GM23338 (cell line): ENCODE measurements at regions not wholly inside any gene's neighbourhood (a gene's known extent, or its start where the extent isn't known, plus 50 kb on each side); places are given as distances from the start of the nearest gene placed in this dataset.

Source experiments
- ATAC-seq: fragments of 200-7000 bp; cut with Tn5 transposase; 3 replicates; pipeline ENCODE4 v1.9.1; 2020
- DNase-seq: peaks from one replicate; pipeline ENCODE4 v3.0.0-alpha.2; 2015; ENCODE audit warnings: low spot score
- H2AFZ ChIP-seq: fragments of 200-600 bp; sonication (generic); 2 replicates; pipeline ENCODE4 v1.8.0; 2016; ENCODE audit warnings: antibody characterized with exemption, mild to moderate bottlenecking, moderate library complexity
- H3F3A ChIP-seq: fragments of 200-600 bp; sonication (generic); replicated peaks from 2 replicates; pipeline ENCODE4 v1.8.0; 2017; ENCODE audit warnings: antibody characterized with exemption, mixed run types, low read depth
- H3K27ac ChIP-seq: fragments of 200-600 bp; sonication (generic); 2 replicates; pipeline ENCODE4 v1.6.1; 2016; ENCODE audit warnings: low read depth
- H3K27me3 ChIP-seq: fragments of 200-600 bp; sonication (generic); 2 replicates; pipeline ENCODE4 v1.8.0; 2016; ENCODE audit warnings: mild to moderate bottlenecking, mixed run types, moderate library complexity; ENCODE audit not compliant: insufficient read depth
- H3K36me3 ChIP-seq: fragments of 200-600 bp; sonication (generic); 2 replicates; pipeline ENCODE4 v1.8.0; 2016; ENCODE audit warnings: mild to moderate bottlenecking; ENCODE audit not compliant: insufficient read depth
- H3K4me1 ChIP-seq: fragments of 200-600 bp; sonication (generic); 2 replicates; pipeline ENCODE4 v1.8.0; 2016; ENCODE audit warnings: mild to moderate bottlenecking, moderate library complexity; ENCODE audit not compliant: insufficient read depth
- H3K4me2 ChIP-seq: fragments of 200-600 bp; sonication (generic); 2 replicates; pipeline ENCODE4 v1.7.1; 2017; ENCODE audit warnings: mixed run types
- H3K4me3 ChIP-seq: fragments of 200-600 bp; sonication (generic); 2 replicates; pipeline ENCODE4 v1.6.1; 2016; ENCODE audit warnings: mixed run types
- H3K79me2 ChIP-seq: fragments of 200-600 bp; sonication (generic); replicated peaks from 2 replicates; pipeline ENCODE4 v1.8.0; 2017; ENCODE audit warnings: mild to moderate bottlenecking; ENCODE audit not compliant: insufficient read depth
- H3K9me2 ChIP-seq: fragments of 200-600 bp; sonication (generic); 2 replicates; pipeline ENCODE4 v1.8.0; 2017; ENCODE audit not compliant: insufficient read depth
- H4K20me1 ChIP-seq: fragments of 200-600 bp; sonication (generic); replicated peaks from 2 replicates; pipeline ENCODE4 v1.8.0; 2017; ENCODE audit warnings: mild to moderate bottlenecking; ENCODE audit not compliant: insufficient read depth
- H3K27ac Mint-ChIP-seq: 2 replicates; pipeline ENCODE4 v1.8.0; 2020; ENCODE audit warnings: inconsistent platforms, mild to moderate bottlenecking, moderate library complexity, mixed read lengths
- H3K27me3 Mint-ChIP-seq: 3 replicates; pipeline ENCODE4 v1.8.0; 2022; ENCODE audit warnings: low read depth, mild to moderate bottlenecking, moderate library complexity, mixed read lengths, inconsistent platforms; ENCODE audit not compliant: insufficient read depth, poor library complexity
- H3K36me3 Mint-ChIP-seq: 3 replicates; pipeline ENCODE4 v1.8.0; 2021; ENCODE audit warnings: low read depth, mild to moderate bottlenecking, inconsistent platforms, moderate library complexity, mixed read lengths
- H3K4me1 Mint-ChIP-seq: 3 replicates; pipeline ENCODE4 v1.8.0; 2020; ENCODE audit warnings: mild to moderate bottlenecking, inconsistent platforms, mixed read lengths
- H3K4me3 Mint-ChIP-seq: 3 replicates; pipeline ENCODE4 v1.8.0; 2021; ENCODE audit warnings: moderate library complexity, mild to moderate bottlenecking, inconsistent platforms, mixed read lengths
- H3K9me3 Mint-ChIP-seq: 3 replicates; pipeline ENCODE4 v1.8.0; 2020; ENCODE audit warnings: moderate library complexity, mild to moderate bottlenecking, inconsistent platforms, mixed read lengths
- CREB1 ChIP-seq: fragments of 250-450 bp; sonication (Bioruptor Pico); IDR thresholded peaks from 2 replicates; pipeline ENCODE4 v1.5.0; 2020; ENCODE audit warnings: low read depth, mild to moderate bottlenecking, moderate library complexity
- CTCF ChIP-seq, 2 experiments: fragments of 200-600 bp in 1 of 2; sonication (generic) in 1 of 2; conservative IDR thresholded peaks; 2 replicates each; pipeline versions ENCODE4 v1.5.1 to v1.6.1; 2016 to 2017; ENCODE audit warnings: antibody characterized with exemption in 2 of 2, low read depth in 2 of 2, mild to moderate bottlenecking in 2 of 2, moderate library complexity in 1 of 2
- ETS1 ChIP-seq: IDR thresholded peaks from 2 replicates; pipeline ENCODE4 v1.6.1; 2016; ENCODE audit warnings: antibody characterized with exemption
- EZH2 ChIP-seq: fragments of 200-600 bp; sonication (generic); IDR thresholded peaks from one replicate; pipeline ENCODE4 v1.8.0; 2017; ENCODE audit warnings: antibody characterized with exemption, mild to moderate bottlenecking, low read depth; ENCODE audit not compliant: unreplicated experiment
- EZH2phosphoT487 ChIP-seq: fragments of 200-600 bp; sonication (generic); IDR thresholded peaks from one replicate; pipeline ENCODE4 v1.8.1; 2018; ENCODE audit warnings: antibody characterized with exemption; ENCODE audit not compliant: unreplicated experiment
- JUNB ChIP-seq: IDR thresholded peaks from one replicate; pipeline ENCODE4 v1.6.1; 2016; ENCODE audit warnings: antibody characterized with exemption; ENCODE audit not compliant: unreplicated experiment
- NANOG ChIP-seq: IDR thresholded peaks from 2 replicates; pipeline ENCODE4 v1.6.1; 2016; ENCODE audit warnings: antibody characterized with exemption, borderline replicate concordance
- POLR2AphosphoS5 ChIP-seq: IDR thresholded peaks from 2 replicates; pipeline ENCODE4 v1.6.1; 2016; ENCODE audit warnings: antibody characterized with exemption, low read depth
- REST ChIP-seq: IDR thresholded peaks from one replicate; pipeline ENCODE4 v1.6.1; 2018; ENCODE audit warnings: antibody characterized with exemption; ENCODE audit not compliant: unreplicated experiment
- STAT1 ChIP-seq: IDR thresholded peaks from one replicate; pipeline ENCODE4 v1.6.1; 2016; ENCODE audit warnings: antibody characterized with exemption; ENCODE audit not compliant: unreplicated experiment
- ZNF114 ChIP-seq: fragments of 250-450 bp; sonication (Bioruptor Pico); IDR thresholded peaks from 2 replicates; pipeline ENCODE4 v1.5.0; 2020; ENCODE audit warnings: mild to moderate bottlenecking, moderate library complexity
- ZNF331 ChIP-seq: fragments of 250-450 bp; sonication (Bioruptor Pico); IDR thresholded peaks from 2 replicates; pipeline ENCODE4 v1.5.0; 2020; ENCODE audit warnings: low read depth, mild to moderate bottlenecking, moderate library complexity
- TF ChIP-seq, protein P1 (sequence below): fragments of 250-450 bp; sonication (Bioruptor Pico); IDR thresholded peaks from 2 replicates; pipeline ENCODE4 v1.5.0; 2020; ENCODE audit warnings: mild to moderate bottlenecking, moderate library complexity

GRCh38 chr11:42205518-42205917, 746.1 kb upstream of the LRRC4C start:
- H3K27me3 ChIP-seq: no peaks in the 10 kb centered on the region
- H3K4me3 ChIP-seq: no peak overlapping the region
- no peaks in the 10 kb centered on the region for H4K20me1 ChIP-seq
- H3K9me2 ChIP-seq: 0 out of 2 replicates have a peak, but pooled peaks cover 3% of the 10 kb centered on the region
- no peak overlapping the region for H2AFZ ChIP-seq
- TF ChIP-seq REST (no peak), POLR2AphosphoS5 (no peak), EZH2 (no peak), CTCF (conservative IDR thresholded peaks at IDR 0.05; ENCODE audit: low read depth in 2 of 2) (no peak), ZNF331 (CRISPR knock-in tag) (no peak), EZH2phosphoT487 (no peak), ZNF114 (no peak), NANOG (no peak), STAT1 (no peak), CREB1 (CRISPR knock-in tag) (no peak), JUNB (no peak), ETS1 (no peak)
- TF ChIP-seq, protein P1, sequence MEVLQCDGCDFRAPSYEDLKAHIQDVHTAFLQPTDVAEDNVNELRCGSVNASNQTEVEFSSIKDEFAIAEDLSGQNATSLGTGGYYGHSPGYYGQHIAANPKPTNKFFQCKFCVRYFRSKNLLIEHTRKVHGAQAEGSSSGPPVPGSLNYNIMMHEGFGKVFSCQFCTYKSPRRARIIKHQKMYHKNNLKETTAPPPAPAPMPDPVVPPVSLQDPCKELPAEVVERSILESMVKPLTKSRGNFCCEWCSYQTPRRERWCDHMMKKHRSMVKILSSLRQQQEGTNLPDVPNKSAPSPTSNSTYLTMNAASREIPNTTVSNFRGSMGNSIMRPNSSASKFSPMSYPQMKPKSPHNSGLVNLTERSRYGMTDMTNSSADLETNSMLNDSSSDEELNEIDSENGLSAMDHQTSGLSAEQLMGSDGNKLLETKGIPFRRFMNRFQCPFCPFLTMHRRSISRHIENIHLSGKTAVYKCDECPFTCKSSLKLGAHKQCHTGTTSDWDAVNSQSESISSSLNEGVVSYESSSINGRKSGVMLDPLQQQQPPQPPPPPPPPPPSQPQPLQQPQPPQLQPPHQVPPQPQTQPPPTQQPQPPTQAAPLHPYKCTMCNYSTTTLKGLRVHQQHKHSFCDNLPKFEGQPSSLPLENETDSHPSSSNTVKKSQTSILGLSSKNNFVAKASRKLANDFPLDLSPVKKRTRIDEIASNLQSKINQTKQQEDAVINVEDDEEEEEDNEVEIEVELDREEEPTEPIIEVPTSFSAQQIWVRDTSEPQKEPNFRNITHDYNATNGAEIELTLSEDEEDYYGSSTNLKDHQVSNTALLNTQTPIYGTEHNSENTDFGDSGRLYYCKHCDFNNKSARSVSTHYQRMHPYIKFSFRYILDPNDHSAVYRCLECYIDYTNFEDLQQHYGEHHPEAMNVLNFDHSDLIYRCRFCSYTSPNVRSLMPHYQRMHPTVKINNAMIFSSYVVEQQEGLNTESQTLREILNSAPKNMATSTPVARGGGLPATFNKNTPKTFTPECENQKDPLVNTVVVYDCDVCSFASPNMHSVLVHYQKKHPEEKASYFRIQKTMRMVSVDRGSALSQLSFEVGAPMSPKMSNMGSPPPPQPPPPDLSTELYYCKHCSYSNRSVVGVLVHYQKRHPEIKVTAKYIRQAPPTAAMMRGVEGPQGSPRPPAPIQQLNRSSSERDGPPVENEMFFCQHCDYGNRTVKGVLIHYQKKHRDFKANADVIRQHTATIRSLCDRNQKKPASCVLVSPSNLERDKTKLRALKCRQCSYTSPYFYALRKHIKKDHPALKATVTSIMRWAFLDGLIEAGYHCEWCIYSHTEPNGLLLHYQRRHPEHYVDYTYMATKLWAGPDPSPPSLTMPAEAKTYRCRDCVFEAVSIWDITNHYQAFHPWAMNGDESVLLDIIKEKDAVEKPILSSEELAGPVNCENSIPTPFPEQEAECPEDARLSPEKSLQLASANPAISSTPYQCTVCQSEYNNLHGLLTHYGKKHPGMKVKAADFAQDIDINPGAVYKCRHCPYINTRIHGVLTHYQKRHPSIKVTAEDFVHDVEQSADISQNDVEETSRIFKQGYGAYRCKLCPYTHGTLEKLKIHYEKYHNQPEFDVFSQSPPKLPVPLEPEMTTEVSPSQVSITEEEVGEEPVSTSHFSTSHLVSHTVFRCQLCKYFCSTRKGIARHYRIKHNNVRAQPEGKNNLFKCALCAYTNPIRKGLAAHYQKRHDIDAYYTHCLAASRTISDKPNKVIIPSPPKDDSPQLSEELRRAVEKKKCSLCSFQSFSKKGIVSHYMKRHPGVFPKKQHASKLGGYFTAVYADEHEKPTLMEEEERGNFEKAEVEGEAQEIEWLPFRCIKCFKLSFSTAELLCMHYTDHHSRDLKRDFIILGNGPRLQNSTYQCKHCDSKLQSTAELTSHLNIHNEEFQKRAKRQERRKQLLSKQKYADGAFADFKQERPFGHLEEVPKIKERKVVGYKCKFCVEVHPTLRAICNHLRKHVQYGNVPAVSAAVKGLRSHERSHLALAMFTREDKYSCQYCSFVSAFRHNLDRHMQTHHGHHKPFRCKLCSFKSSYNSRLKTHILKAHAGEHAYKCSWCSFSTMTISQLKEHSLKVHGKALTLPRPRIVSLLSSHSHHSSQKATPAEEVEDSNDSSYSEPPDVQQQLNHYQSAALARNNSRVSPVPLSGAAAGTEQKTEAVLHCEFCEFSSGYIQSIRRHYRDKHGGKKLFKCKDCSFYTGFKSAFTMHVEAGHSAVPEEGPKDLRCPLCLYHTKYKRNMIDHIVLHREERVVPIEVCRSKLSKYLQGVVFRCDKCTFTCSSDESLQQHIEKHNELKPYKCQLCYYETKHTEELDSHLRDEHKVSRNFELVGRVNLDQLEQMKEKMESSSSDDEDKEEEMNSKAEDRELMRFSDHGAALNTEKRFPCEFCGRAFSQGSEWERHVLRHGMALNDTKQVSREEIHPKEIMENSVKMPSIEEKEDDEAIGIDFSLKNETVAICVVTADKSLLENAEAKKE (CRISPR knock-in tag): no peak
- peaks cover 87% of the 10 kb centered on the region for H3K9me3 Mint-ChIP-seq
- no peak overlapping the region for H3K27ac Mint-ChIP-seq
- no peak overlapping the region for H3K27ac ChIP-seq
- H3K36me3 ChIP-seq: no peaks in the 10 kb centered on the region
- no peaks in the 10 kb centered on the region for H3K4me1 ChIP-seq
- DNase-seq (no peak), ATAC-seq (no peak)
- H3K79me2 ChIP-seq: no peaks in the 10 kb centered on the region
- H3K27me3 Mint-ChIP-seq: peaks cover 2% of the 10 kb centered on the region
- H3F3A ChIP-seq: no peaks in the 10 kb centered on the region
- H3K4me3 Mint-ChIP-seq: no peak overlapping the region
- peaks cover 13% of the 10 kb centered on the region for H3K36me3 Mint-ChIP-seq
- no peaks in the 10 kb centered on the region for H3K4me1 Mint-ChIP-seq
- no peak overlapping the region for H3K4me2 ChIP-seq
